Endothelial cell of umbilical vein (primary cell): ENCODE measurements at regions not wholly inside any gene's neighbourhood (a gene's known extent, or its start where the extent isn't known, plus 50 kb on each side); places are given as distances from the start of the nearest gene placed in this dataset.

Experiments
- BruUV-seq: library from RNA; stranded (reverse); fragments of 400-500 nt; replicated peaks from 2 replicates; lab custom pipeline; 2021; lab: Mats Ljungman, UMichigan
- CTCF ChIA-PET: fragments of 300-600, 350-600 bp; sonication (Branson Sonifier 250); formaldehyde crosslinking; loops from one replicate; lab custom pipeline; 2021; ENCODE audit warnings: antibody characterized with exemption, inconsistent platforms; lab: Charles Lee
- POLR2A ChIA-PET: fragments of 300-600, 350-600 bp; sonication (Branson Sonifier 250); formaldehyde crosslinking; loops from one replicate; lab custom pipeline; 2021; ENCODE audit warnings: antibody characterized with exemption, inconsistent platforms; lab: Charles Lee
- DNase-seq: peaks from one replicate; pipeline ENCODE4 v3.0.0-alpha.2; 2011; ENCODE audit warnings: low read depth, low spot score
- FAIRE-seq: peaks from 2 replicates; lab custom pipeline; 2011; peaks lifted over from hg19 to GRCh38; lab: Jason Lieb, UNC
- H2AFZ ChIP-seq: 2 replicates; pipeline ENCODE4 v1.6.0; 2012; ENCODE audit warnings: low read depth, low read length, control low read depth, inconsistent platforms
- H3K27ac ChIP-seq: 2 replicates; pipeline ENCODE4 v1.5.1; 2011; ENCODE audit warnings: low read depth, mild to moderate bottlenecking, control low read depth, low read length, moderate library complexity; ENCODE audit not compliant: insufficient read depth
- H3K27me3 ChIP-seq, 2 experiments: 2 replicates each; pipeline versions ENCODE4 v1.6.0 to v1.6.1; 2011; ENCODE audit warnings: low read length in 2 of 2, mixed read lengths in 1 of 2; ENCODE audit not compliant: control insufficient read depth in 2 of 2, insufficient read depth in 2 of 2
- H3K36me3 ChIP-seq, 2 experiments: 2 replicates in 1 of 2; 3 replicates in 1 of 2; pipeline ENCODE4 v1.5.1; 2011; ENCODE audit warnings: low read length in 2 of 2, mild to moderate bottlenecking in 1 of 2, moderate library complexity in 1 of 2; ENCODE audit not compliant: control insufficient read depth in 2 of 2, insufficient read depth in 2 of 2; ENCODE audit errors: extremely low read depth in 1 of 2
- H3K4me1 ChIP-seq: 3 replicates; pipeline ENCODE4 v1.5.1; 2011; ENCODE audit warnings: mild to moderate bottlenecking, low read length; ENCODE audit not compliant: control insufficient read depth, insufficient read depth; ENCODE audit errors: extremely low read depth
- H3K4me2 ChIP-seq: 2 replicates; pipeline ENCODE4 v1.6.1; 2011; ENCODE audit warnings: low read length, control low read depth, mixed read lengths; ENCODE audit not compliant: insufficient read depth
- H3K4me3 ChIP-seq, 3 experiments: fragments of 200-600 bp in 1 of 3; sonication (generic), shearing (Covaris generic) in 1 of 3; replicated peaks in 1 of 3; 2 replicates each; pipeline ENCODE4 v1.5.1; 2011 to 2016; ENCODE audit warnings: control low read depth in 3 of 3, low read length in 3 of 3, mild to moderate bottlenecking in 2 of 3, inconsistent platforms in 1 of 3, low read depth in 1 of 3, moderate library complexity in 1 of 3; ENCODE audit not compliant: insufficient read depth in 1 of 3
- H3K79me2 ChIP-seq: 2 replicates; pipeline ENCODE4 v1.6.0; 2012; ENCODE audit warnings: low read length, inconsistent platforms; ENCODE audit not compliant: control insufficient read depth, insufficient read depth
- H3K9ac ChIP-seq: replicated peaks from 2 replicates; pipeline ENCODE3; 2011; ENCODE audit warnings: low read length, control low read depth; ENCODE audit not compliant: insufficient read depth; ENCODE audit errors: extremely low read depth
- H3K9me1 ChIP-seq: replicated peaks from 3 replicates; pipeline ENCODE4 v1.6.0; 2011; ENCODE audit warnings: mild to moderate bottlenecking, low read length; ENCODE audit not compliant: control insufficient read depth, insufficient read depth; ENCODE audit errors: extremely low read depth
- H3K9me3 ChIP-seq: replicated peaks from 2 replicates; pipeline ENCODE4 v1.5.1; 2012; ENCODE audit warnings: low read length, inconsistent platforms; ENCODE audit not compliant: control insufficient read depth, insufficient read depth
- H4K20me1 ChIP-seq: replicated peaks from 2 replicates; pipeline ENCODE3; 2011; ENCODE audit warnings: mild to moderate bottlenecking, low read length; ENCODE audit not compliant: control insufficient read depth, insufficient read depth; ENCODE audit errors: extremely low read depth
- EZH2 ChIP-seq: IDR thresholded peaks from 2 replicates; pipeline ENCODE4 v1.6.1; 2012; ENCODE audit warnings: borderline replicate concordance, low read depth, mild to moderate bottlenecking, moderate library complexity, low read length, inconsistent platforms; ENCODE audit not compliant: severe bottlenecking
- FOS ChIP-seq: IDR thresholded peaks from 2 replicates; pipeline ENCODE4 v1.6.1; 2011; ENCODE audit warnings: mild to moderate bottlenecking, low read length, moderate library complexity, borderline replicate concordance; ENCODE audit not compliant: insufficient read depth
- GATA2 ChIP-seq: IDR thresholded peaks from 2 replicates; pipeline ENCODE4 v1.7.0; 2011; ENCODE audit warnings: low read depth, mild to moderate bottlenecking, moderate library complexity, mixed read lengths, low read length; ENCODE audit not compliant: insufficient read length, insufficient read depth
- JUN ChIP-seq: IDR thresholded peaks from 2 replicates; pipeline ENCODE4 v1.6.1; 2011; ENCODE audit warnings: borderline replicate concordance, low read depth; ENCODE audit not compliant: insufficient read length, insufficient read depth
- MYC ChIP-seq: IDR thresholded peaks from one replicate; pipeline ENCODE4 v1.6.1; 2011; ENCODE audit warnings: mild to moderate bottlenecking, low read depth, low read length
- POLR2A ChIP-seq: IDR thresholded peaks from 2 replicates; pipeline ENCODE4 v1.6.1; 2012; ENCODE audit warnings: low read depth, mild to moderate bottlenecking, control low read depth, low read length
- POLR2AphosphoS5 ChIP-seq: IDR thresholded peaks from 2 replicates; pipeline ENCODE4 v1.6.1; 2012; ENCODE audit warnings: low read depth, mild to moderate bottlenecking, control low read depth, low read length, moderate library complexity; ENCODE audit not compliant: insufficient read depth
- dilution Hi-C: fragments of 300-500 bp; cut with MboI; formaldehyde crosslinking; loops from one replicate; pipeline ENCODE4 v1.15.0; 2019; ENCODE audit warnings: low sequenced_read_pairs; ENCODE audit not compliant: extremely low pct_ligation_motif_present
- intact Hi-C: fragments of 100-400 bp; cut with micrococcal nuclease; formaldehyde crosslinking; loops from one replicate; pipeline ENCODE4 v1.10.0; 2022
- TF ChIP-seq, protein P1 (sequence below), 2 donors: IDR thresholded peaks; 1 replicate in 1 of 2; 2 replicates in 1 of 2; pipeline ENCODE4 v1.5.1; 2011; ENCODE audit warnings: low read length in 2 of 2, mild to moderate bottlenecking in 2 of 2, moderate library complexity in 2 of 2, control low read depth in 1 of 2, inconsistent platforms in 1 of 2, low read depth in 1 of 2; ENCODE audit not compliant: insufficient read depth in 1 of 2; ENCODE audit errors: extremely low read depth in 1 of 2
- TF ChIP-seq, protein P2 (sequence below): IDR thresholded peaks from 2 replicates; pipeline ENCODE4 v1.6.1; 2011; ENCODE audit not compliant: insufficient read depth, insufficient read length

DNA sequence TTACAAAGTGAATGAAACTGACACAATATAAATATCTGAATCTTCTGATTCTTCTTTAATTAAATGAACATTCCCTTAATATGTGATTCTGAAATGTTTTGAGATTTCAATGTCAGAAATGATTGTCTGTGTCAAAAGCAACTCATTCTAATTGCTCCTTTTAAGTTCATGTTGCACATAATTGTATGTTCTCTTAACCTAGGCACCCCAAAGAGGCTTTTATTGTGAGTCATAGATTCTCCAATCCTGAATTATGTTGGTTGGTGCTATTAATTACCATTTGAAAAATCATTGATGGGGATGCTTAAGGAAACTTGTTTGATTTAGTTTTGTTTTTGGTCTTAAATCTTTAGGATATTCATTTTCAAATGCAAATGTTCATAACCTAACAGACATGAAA lies 829.7 kb upstream of the CITED2 start:
- Histone ChIP-seq H3K27me3 (no peaks in the 10 kb centered on the region), H3K4me3 (no peak overlapping the region), H3K9me1 (no peaks in the 10 kb centered on the region), H3K36me3 (no peaks in the 10 kb centered on the region), H3K4me2 (peak overlapping the region; percentile 44), H3K9me3 (no peaks in the 10 kb centered on the region), H4K20me1 (no peaks in the 10 kb centered on the region), H3K4me1 (peaks cover 20% of the 10 kb centered on the region), H3K9ac (no peak overlapping the region), H3K27ac (no peak overlapping the region), H3K79me2 (no peaks in the 10 kb centered on the region), H2AFZ (no peak overlapping the region)
- BruUV-seq: no TSS peak
- no peak for FAIRE-seq
- POLR2A ChIA-PET: interaction anchor here (1.3 kb wide), 1 partner anchor 830 kb away, joined by 4 read pairs; the partner anchor contains the start of gene CITED2
- CTCF ChIA-PET: interaction anchor here (0.7 to 1.3 kb wide), 2 partner anchors 12 to 840 kb away, joined by 3 read pairs; no protein-coding TSS in a partner anchor
- TF ChIP-seq, protein P1, sequence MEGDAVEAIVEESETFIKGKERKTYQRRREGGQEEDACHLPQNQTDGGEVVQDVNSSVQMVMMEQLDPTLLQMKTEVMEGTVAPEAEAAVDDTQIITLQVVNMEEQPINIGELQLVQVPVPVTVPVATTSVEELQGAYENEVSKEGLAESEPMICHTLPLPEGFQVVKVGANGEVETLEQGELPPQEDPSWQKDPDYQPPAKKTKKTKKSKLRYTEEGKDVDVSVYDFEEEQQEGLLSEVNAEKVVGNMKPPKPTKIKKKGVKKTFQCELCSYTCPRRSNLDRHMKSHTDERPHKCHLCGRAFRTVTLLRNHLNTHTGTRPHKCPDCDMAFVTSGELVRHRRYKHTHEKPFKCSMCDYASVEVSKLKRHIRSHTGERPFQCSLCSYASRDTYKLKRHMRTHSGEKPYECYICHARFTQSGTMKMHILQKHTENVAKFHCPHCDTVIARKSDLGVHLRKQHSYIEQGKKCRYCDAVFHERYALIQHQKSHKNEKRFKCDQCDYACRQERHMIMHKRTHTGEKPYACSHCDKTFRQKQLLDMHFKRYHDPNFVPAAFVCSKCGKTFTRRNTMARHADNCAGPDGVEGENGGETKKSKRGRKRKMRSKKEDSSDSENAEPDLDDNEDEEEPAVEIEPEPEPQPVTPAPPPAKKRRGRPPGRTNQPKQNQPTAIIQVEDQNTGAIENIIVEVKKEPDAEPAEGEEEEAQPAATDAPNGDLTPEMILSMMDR (IDR thresholded peaks at IDR 0.05; ENCODE audit: extremely low read depth in 1 of 2, insufficient read depth in 1 of 2, low read depth in 1 of 2, low read length in 2 of 2): no peak
- TF ChIP-seq JUN (no peak), FOS (no peak), POLR2A (no peak), MYC (no peak), POLR2AphosphoS5 (no peak), EZH2 (no peak), GATA2 (no peak)
- TF ChIP-seq, protein P2, sequence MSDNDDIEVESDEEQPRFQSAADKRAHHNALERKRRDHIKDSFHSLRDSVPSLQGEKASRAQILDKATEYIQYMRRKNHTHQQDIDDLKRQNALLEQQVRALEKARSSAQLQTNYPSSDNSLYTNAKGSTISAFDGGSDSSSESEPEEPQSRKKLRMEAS: no peak
- dilution Hi-C loops (no loop called here), intact Hi-C loops (loop anchor here (5.0 to 10.0 kb wide), 4 partner anchors 152 to 829 kb away; partner anchors contain the start of gene CITED2)
- DNase-seq: no peak
